ENCODE measurements at regions not wholly inside any gene's neighbourhood (a gene's known extent, or its start where the extent isn't known, plus 50 kb on each side); places are given as distances from the start of the nearest gene placed in this dataset.
"Not testable (repeated sequence)": the region's sequence is repeated elsewhere in the genome, so short reads cannot be mapped to it uniquely, and the experiment has no call there.

- H2AFZ ChIP-seq (ENCODE audit: insufficient read depth, low read depth, low read length, poor library complexity, severe bottlenecking), result no peak overlapping the region
- H3K36me3 ChIP-seq (replicated peaks in 1 of 2; ENCODE audit: control extremely low read depth in 1 of 2, control insufficient read depth in 1 of 2, extremely low read depth in 1 of 2, insufficient read depth in 2 of 2, low read length in 1 of 2), result no peaks in the 10 kb centered on the region
- no peak overlapping the region for H3K9ac ChIP-seq (ENCODE audit: low read length)
- H3K27ac ChIP-seq (ENCODE audit: low read length in 2 of 2), result no peak overlapping the region
- H3K4me3 ChIP-seq (ENCODE audit: control extremely low read depth in 1 of 5, extremely low read depth in 1 of 5, insufficient read depth in 1 of 5, low read depth in 2 of 5, low read length in 4 of 5), result no peak overlapping the region
- no peaks in the 10 kb centered on the region for H3K79me2 ChIP-seq (ENCODE audit: control insufficient read depth, insufficient read depth, low read length)
- H3K9me3 ChIP-seq (ENCODE audit: control extremely low read depth in 1 of 3, control insufficient read depth in 2 of 3, insufficient read depth in 1 of 3, low read length in 2 of 3), result no peaks in the 10 kb centered on the region
- Mint-ChIP-seq H3K4me3 (no peak overlapping the region), H3K4me1 (no peaks in the 10 kb centered on the region), H3K27me3 (no peaks in the 10 kb centered on the region), H3K27ac (no peak overlapping the region), H3K9me3 (ENCODE audit: insufficient read depth) (no peaks in the 10 kb centered on the region)
- H3K4me1 ChIP-seq (ENCODE audit: control insufficient read depth in 2 of 2, insufficient read depth in 2 of 2, low read length in 2 of 2), result no peaks in the 10 kb centered on the region
- no peaks in the 10 kb centered on the region for H3K27me3 ChIP-seq (replicated peaks in 1 of 4; ENCODE audit: control extremely low read depth in 1 of 4, control insufficient read depth in 3 of 4, insufficient read depth in 4 of 4, low read length in 3 of 4)
- no peak for DNase-seq
- POLR2A ChIA-PET, result no interaction called here
- H4K20me1 ChIP-seq (ENCODE audit: control insufficient read depth, insufficient read depth, low read length, poor library complexity, severe bottlenecking), result no peaks in the 10 kb centered on the region
- H3K4me2 ChIP-seq (replicated peaks; ENCODE audit: low read depth, low read length, poor library complexity, severe bottlenecking), result no peak overlapping the region
- no CpG with 5 or more reads among the region's 2 CpGs for WGBS (ENCODE audit: insufficient coverage)
- intact Hi-C loops (cut with micrococcal nuclease), result no loop called here
- CTCF ChIA-PET, result no interaction called here
- TF ChIP-seq EZH2 (IDR thresholded peaks at IDR 0.05; ENCODE audit: borderline replicate concordance, insufficient read depth, low read depth, low read length, poor library complexity, severe bottlenecking) (no peak), CTCF (IDR thresholded peaks at IDR 0.05) (no peak)
- ATAC-seq (ENCODE audit: low read depth), result no peak
These were observed 958.8 kb upstream of the TMEFF2 start for GRCh38 chr2:193153576-193153975.

GRCh38 chr2:193142467-193142866, 947.7 kb upstream of the TMEFF2 start:
- DNase-seq; H3K9me3 ChIP-seq (ENCODE audit: control extremely low read depth in 1 of 3, control insufficient read depth in 2 of 3, insufficient read depth in 1 of 3, low read length in 2 of 3); H4K20me1 ChIP-seq (ENCODE audit: control insufficient read depth, insufficient read depth, low read length, poor library complexity, severe bottlenecking); H3K79me2 ChIP-seq (ENCODE audit: control insufficient read depth, insufficient read depth, low read length); H3K27ac Mint-ChIP-seq; H2AFZ ChIP-seq (ENCODE audit: insufficient read depth, low read depth, low read length, poor library complexity, severe bottlenecking); POLR2A ChIA-PET; H3K27ac ChIP-seq (ENCODE audit: low read length in 2 of 2); CTCF ChIA-PET; ATAC-seq (ENCODE audit: low read depth); H3K36me3 ChIP-seq (replicated peaks in 1 of 2; ENCODE audit: control extremely low read depth in 1 of 2, control insufficient read depth in 1 of 2, extremely low read depth in 1 of 2, insufficient read depth in 2 of 2, low read length in 1 of 2); H3K27me3 ChIP-seq (replicated peaks in 1 of 4; ENCODE audit: control extremely low read depth in 1 of 4, control insufficient read depth in 3 of 4, insufficient read depth in 4 of 4, low read length in 3 of 4); H3K9ac ChIP-seq (ENCODE audit: low read length); H3K4me3 ChIP-seq (ENCODE audit: control extremely low read depth in 1 of 5, extremely low read depth in 1 of 5, insufficient read depth in 1 of 5, low read depth in 2 of 5, low read length in 4 of 5); intact Hi-C loops (cut with micrococcal nuclease); H3K4me1 ChIP-seq (ENCODE audit: control insufficient read depth in 2 of 2, insufficient read depth in 2 of 2, low read length in 2 of 2); H3K9me3 Mint-ChIP-seq (ENCODE audit: insufficient read depth); H3K4me1 Mint-ChIP-seq; H3K4me3 Mint-ChIP-seq; H3K4me2 ChIP-seq (replicated peaks; ENCODE audit: low read depth, low read length, poor library complexity, severe bottlenecking); H3K27me3 Mint-ChIP-seq: not testable (repeated sequence)
- 88% methylated on average over 3 of the region's 5 CpGs for WGBS (ENCODE audit: insufficient coverage)

Measured in B cell (primary cell).